ENCODE measurements at regions not wholly inside any gene's neighbourhood (a gene's known extent, or its start where the extent isn't known, plus 50 kb on each side); places are given as distances from the start of the nearest gene placed in this dataset.

- no peaks in the 10 kb centered on the region for H3K27me3 ChIP-seq (ENCODE audit: control insufficient read depth, low read length)
- no peaks in the 10 kb centered on the region for H3K79me2 ChIP-seq (ENCODE audit: control insufficient read depth, low read length)
- H3K36me3 ChIP-seq (ENCODE audit: control insufficient read depth, low read length) = peaks cover 4% of the 10 kb centered on the region; the same call in 1 of the 2 replicates
- peak overlapping the region; percentile 91 for H3K27ac ChIP-seq (ENCODE audit: low read depth, low read length)
- H3K4me2 ChIP-seq (ENCODE audit: low read length) = peak overlapping the region; percentile 68
- H4K20me1 ChIP-seq (ENCODE audit: control insufficient read depth, insufficient read depth, low read depth, low read length) = no peaks in the 10 kb centered on the region
- no peaks in the 10 kb centered on the region for H3K9me3 ChIP-seq (ENCODE audit: control insufficient read depth, insufficient read depth, low read length)
- H3K4me1 ChIP-seq (ENCODE audit: control insufficient read depth, low read length) = peaks cover 78% of the 10 kb centered on the region
- peaks cover 10% of the 10 kb centered on the region for H3F3A ChIP-seq (ENCODE audit: control insufficient read depth, insufficient read depth)
- H3K9me2 ChIP-seq (replicated peaks; ENCODE audit: control insufficient read depth, low read length) = no peaks in the 10 kb centered on the region
- no peak for TF ChIP-seq EZH2phosphoT487 (IDR thresholded peaks at IDR 0.05; ENCODE audit: borderline replicate concordance, low read length)
- TF ChIP-seq CTCF (IDR thresholded peaks at IDR 0.05; ENCODE audit: low read depth, low read length, poor library complexity, severe bottlenecking) = no peak
- peak overlapping the region; percentile 54 for H3K4me3 ChIP-seq (ENCODE audit: low read length)
These were observed 117.7 kb downstream of the PFKFB3 start for GRCh38 chr10:6320320-6321010.

- Histone ChIP-seq H3K9me2 (replicated peaks; ENCODE audit: control insufficient read depth, low read length) (no peaks in the 10 kb centered on the region), H3K27ac (ENCODE audit: low read depth, low read length) (no peak overlapping the region), H3K27me3 (ENCODE audit: control insufficient read depth, low read length) (no peaks in the 10 kb centered on the region), H3K9me3 (ENCODE audit: control insufficient read depth, insufficient read depth, low read length) (no peaks in the 10 kb centered on the region), H3K4me3 (ENCODE audit: low read length) (no peak overlapping the region), H3K36me3 (ENCODE audit: control insufficient read depth, low read length) (peaks cover 4% of the 10 kb centered on the region; the same call in 1 of the 2 replicates), H3F3A (ENCODE audit: control insufficient read depth, insufficient read depth) (peaks cover 10% of the 10 kb centered on the region), H3K79me2 (ENCODE audit: control insufficient read depth, low read length) (no peaks in the 10 kb centered on the region), H3K4me1 (ENCODE audit: control insufficient read depth, low read length) (peaks cover 90% of the 10 kb centered on the region), H4K20me1 (ENCODE audit: control insufficient read depth, insufficient read depth, low read depth, low read length) (no peaks in the 10 kb centered on the region), H3K4me2 (ENCODE audit: low read length) (peak overlapping the region; percentile 68; the same call in 1 of the 2 replicates)
- TF ChIP-seq CTCF (IDR thresholded peaks at IDR 0.05; ENCODE audit: low read depth, low read length, poor library complexity, severe bottlenecking) (no peak), EZH2phosphoT487 (IDR thresholded peaks at IDR 0.05; ENCODE audit: borderline replicate concordance, low read length) (no peak)
These were observed 119.1 kb downstream of the PFKFB3 start for GRCh38 chr10:6321880-6322279.

- TF ChIP-seq EZH2phosphoT487 (IDR thresholded peaks at IDR 0.05; ENCODE audit: borderline replicate concordance, low read length) (no peak), CTCF (IDR thresholded peaks at IDR 0.05; ENCODE audit: low read depth, low read length, poor library complexity, severe bottlenecking) (no peak)
- Histone ChIP-seq H3K9me2 (replicated peaks; ENCODE audit: control insufficient read depth, low read length) (no peaks in the 10 kb centered on the region), H3K27ac (ENCODE audit: low read depth, low read length) (no peak overlapping the region; the same call in 1 of the 2 replicates), H3K4me1 (ENCODE audit: control insufficient read depth, low read length) (peaks cover 84% of the 10 kb centered on the region), H3K9me3 (ENCODE audit: control insufficient read depth, insufficient read depth, low read length) (no peaks in the 10 kb centered on the region), H3K36me3 (ENCODE audit: control insufficient read depth, low read length) (peaks cover 4% of the 10 kb centered on the region; the same call in 1 of the 2 replicates), H3K79me2 (ENCODE audit: control insufficient read depth, low read length) (no peaks in the 10 kb centered on the region), H3K4me3 (ENCODE audit: low read length) (no peak overlapping the region), H3K27me3 (ENCODE audit: control insufficient read depth, low read length) (no peaks in the 10 kb centered on the region), H3K4me2 (ENCODE audit: low read length) (no peak overlapping the region), H3F3A (ENCODE audit: control insufficient read depth, insufficient read depth) (peaks cover 10% of the 10 kb centered on the region), H4K20me1 (ENCODE audit: control insufficient read depth, insufficient read depth, low read depth, low read length) (no peaks in the 10 kb centered on the region)
These were observed 120.1 kb downstream of the PFKFB3 start for GRCh38 chr10:6322805-6323204.
